ENCODE measurements at regions not wholly inside any gene's neighbourhood (a gene's known extent, or its start where the extent isn't known, plus 50 kb on each side); places are given as distances from the start of the nearest gene placed in this dataset.

- no peak overlapping the region for H3K27ac ChIP-seq (ENCODE audit: low read depth, low read length)
- no peaks in the 10 kb centered on the region for H3K27me3 ChIP-seq (ENCODE audit: control insufficient read depth, insufficient read depth, low read length, poor library complexity, severe bottlenecking)
- TF ChIP-seq CTCF (conservative IDR thresholded peaks at IDR 0.05): no peak
- peaks cover 2% of the 10 kb centered on the region for H3K9me3 Mint-ChIP-seq
- H3K4me3 Mint-ChIP-seq: no peak overlapping the region
- H3K27ac Mint-ChIP-seq: no peak overlapping the region
- H3K36me3 Mint-ChIP-seq (ENCODE audit: low read depth): no peaks in the 10 kb centered on the region
- no peaks in the 10 kb centered on the region for H3K4me1 Mint-ChIP-seq
- no peaks in the 10 kb centered on the region for H3K4me1 ChIP-seq (ENCODE audit: control insufficient read depth, insufficient read depth, low read length)
- peaks cover 7% of the 10 kb centered on the region for H3K9me3 ChIP-seq (ENCODE audit: control insufficient read depth, low read length)
- no peaks in the 10 kb centered on the region for H3K36me3 ChIP-seq (ENCODE audit: control insufficient read depth, insufficient read depth, low read length)
- H3K27me3 Mint-ChIP-seq (ENCODE audit: insufficient read depth): no peaks in the 10 kb centered on the region
- no peak overlapping the region for H3K4me3 ChIP-seq (ENCODE audit: low read length)
- DNase-seq: no peak
- H3K9ac ChIP-seq (ENCODE audit: extremely low read depth, low read length, poor library complexity, severe bottlenecking): no peak overlapping the region
- WGBS, 2 experiments (ENCODE audit: insufficient coverage in 1 of 2, insufficient read length in 1 of 2): 100% methylated on average over 1 of the region's 1 CpG; no CpG with 5 or more reads in 1 of the 2 experiments
Measured at GRCh38 chr10:53314876-53315275, 542.3 kb upstream of the MBL2 start.

DNA sequence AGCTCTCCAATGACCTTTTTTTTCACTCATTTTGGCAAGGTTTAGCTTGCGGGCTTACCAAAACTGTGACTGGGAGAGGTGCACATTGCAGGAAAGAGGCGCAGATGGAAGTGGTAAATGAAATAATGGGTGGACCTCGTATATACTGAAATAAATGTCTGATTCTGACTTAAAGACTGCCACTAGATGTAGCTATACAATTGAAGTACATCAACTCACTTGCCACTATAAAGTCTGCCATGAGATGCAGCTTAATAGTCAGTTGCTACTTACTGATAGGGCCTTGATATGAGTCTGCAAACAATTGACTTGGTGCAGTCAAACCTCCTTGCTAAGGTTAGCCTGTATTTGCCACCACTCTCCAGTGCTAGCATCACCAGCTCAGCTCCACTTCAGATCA lies 525.9 kb upstream of the MBL2 start:
- Mint-ChIP-seq H3K27ac (no peak overlapping the region), H3K9me3 (peaks cover 8% of the 10 kb centered on the region), H3K36me3 (ENCODE audit: low read depth) (peaks cover 4% of the 10 kb centered on the region), H3K4me1 (no peaks in the 10 kb centered on the region), H3K27me3 (ENCODE audit: insufficient read depth) (no peaks in the 10 kb centered on the region), H3K4me3 (no peak overlapping the region)
- Histone ChIP-seq H3K36me3 (ENCODE audit: control insufficient read depth, insufficient read depth, low read length) (no peaks in the 10 kb centered on the region), H3K9ac (ENCODE audit: extremely low read depth, low read length, poor library complexity, severe bottlenecking) (no peak overlapping the region), H3K4me1 (ENCODE audit: control insufficient read depth, insufficient read depth, low read length) (no peaks in the 10 kb centered on the region), H3K9me3 (ENCODE audit: control insufficient read depth, low read length) (peaks cover 5% of the 10 kb centered on the region), H3K27ac (ENCODE audit: low read depth, low read length) (no peak overlapping the region), H3K4me3 (ENCODE audit: low read length) (no peak overlapping the region), H3K27me3 (ENCODE audit: control insufficient read depth, insufficient read depth, low read length, poor library complexity, severe bottlenecking) (no peaks in the 10 kb centered on the region)
- no peak for TF ChIP-seq CTCF (conservative IDR thresholded peaks at IDR 0.05)
- WGBS, 2 experiments (ENCODE audit: insufficient coverage in 1 of 2, insufficient read length in 1 of 2): 100% methylated on average over 3 of the region's 3 CpGs; no CpG with 5 or more reads in 1 of the 2 experiments
- no peak for DNase-seq

DNA sequence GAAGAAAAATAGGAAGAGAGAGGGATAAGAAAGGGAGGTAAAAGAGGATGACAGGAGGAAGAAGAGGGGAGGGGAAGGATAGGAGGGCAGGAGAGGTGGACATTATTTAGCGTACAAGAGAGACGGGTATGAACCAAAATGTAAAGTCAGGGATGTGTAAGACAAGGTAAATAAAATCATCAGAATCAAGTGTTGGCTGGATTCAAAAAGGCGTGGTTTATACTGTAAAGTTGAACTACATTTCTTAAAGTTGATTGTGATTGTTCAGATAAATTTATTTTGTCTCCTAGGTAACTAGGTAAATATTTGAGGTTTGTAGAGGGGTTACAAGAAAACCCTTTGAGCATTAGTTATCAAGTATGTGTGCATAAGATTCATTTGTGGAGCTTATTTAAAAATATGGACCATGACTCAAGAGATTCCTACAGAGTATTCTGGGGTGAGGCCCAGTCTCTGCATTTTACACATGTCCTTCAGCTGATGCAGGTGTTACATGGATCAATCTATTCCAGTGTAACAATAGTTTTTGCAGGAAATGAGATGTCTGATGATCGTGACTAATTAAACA lies 512.1 kb upstream of the MBL2 start:
- H3K9me3 Mint-ChIP-seq: no peaks in the 10 kb centered on the region
- H3K4me3 Mint-ChIP-seq: no peak overlapping the region
- no peak for TF ChIP-seq CTCF (conservative IDR thresholded peaks at IDR 0.05)
- H3K4me1 ChIP-seq (ENCODE audit: control insufficient read depth, insufficient read depth, low read length): no peaks in the 10 kb centered on the region
- DNase-seq: no peak
- H3K9me3 ChIP-seq (ENCODE audit: control insufficient read depth, low read length): no peaks in the 10 kb centered on the region
- no peak overlapping the region for H3K27ac Mint-ChIP-seq
- H3K27ac ChIP-seq (ENCODE audit: low read depth, low read length): no peak overlapping the region
- H3K36me3 Mint-ChIP-seq (ENCODE audit: low read depth): no peaks in the 10 kb centered on the region
- H3K27me3 Mint-ChIP-seq (ENCODE audit: insufficient read depth): no peaks in the 10 kb centered on the region
- H3K9ac ChIP-seq (ENCODE audit: extremely low read depth, low read length, poor library complexity, severe bottlenecking): no peak overlapping the region
- H3K36me3 ChIP-seq (ENCODE audit: control insufficient read depth, insufficient read depth, low read length): no peaks in the 10 kb centered on the region
- H3K4me1 Mint-ChIP-seq: no peaks in the 10 kb centered on the region
- WGBS, 2 experiments (ENCODE audit: insufficient coverage in 1 of 2, insufficient read length in 1 of 2): 95 to 100% methylated on average over 2 to 4 of the region's 4 CpGs
- no peaks in the 10 kb centered on the region for H3K27me3 ChIP-seq (ENCODE audit: control insufficient read depth, insufficient read depth, low read length, poor library complexity, severe bottlenecking)
- H3K4me3 ChIP-seq (ENCODE audit: low read length): no peak overlapping the region

All from endodermal cell (in vitro differentiated cells).